HG02981 (cell line): ENCODE measurements at regions not wholly inside any gene's neighbourhood (a gene's known extent, or its start where the extent isn't known, plus 50 kb on each side); places are given as distances from the start of the nearest gene placed in this dataset.

Source experiments
- ATAC-seq: cut with Tn5 transposase; IDR thresholded peaks from one replicate; pipeline ENCODE4 v1.9.1; 2021; ENCODE audit warnings: mild to moderate bottlenecking, moderate library complexity; ENCODE audit not compliant: unreplicated experiment

GRCh38 chr12:87280893-87281292 lies 748.3 kb downstream of the C12orf50 start:
- peak; percentile 57 for ATAC-seq

GRCh38 chr12:87280356-87280755 lies 748.8 kb downstream of the C12orf50 start:
- peak; percentile 90 for ATAC-seq

- peak; percentile 93 for ATAC-seq
Observed at GRCh38 chr12:87274594-87275245, 754.5 kb downstream of the C12orf50 start.

- ATAC-seq, result no peak
Observed at GRCh38 chr12:87272851-87273250, 756.4 kb downstream of the C12orf50 start.

GRCh38 chr12:87270919-87271318 lies 758.3 kb downstream of the C12orf50 start:
- ATAC-seq, result no peak

GRCh38 chr12:87266305-87266704 lies 762.9 kb downstream of the C12orf50 start:
- no peak for ATAC-seq

GRCh38 chr12:87259391-87259790 lies 769.8 kb downstream of the C12orf50 start:
- ATAC-seq, result no peak

GRCh38 chr12:87254381-87255030 lies 774.7 kb downstream of the C12orf50 start:
- ATAC-seq, result no peak

- ATAC-seq, result no peak
Observed at GRCh38 chr12:87253157-87253556, 776.0 kb downstream of the C12orf50 start.

- ATAC-seq, result no peak
Observed at GRCh38 chr12:87246726-87247125, 782.5 kb downstream of the C12orf50 start.

GRCh38 chr12:87238466-87238865 lies 790.7 kb downstream of the C12orf50 start:
- ATAC-seq, result no peak

GRCh38 chr12:87234898-87235297 lies 794.3 kb downstream of the C12orf50 start:
- ATAC-seq, result no peak

- no peak for ATAC-seq
Observed at GRCh38 chr12:87233671-87234070, 795.5 kb downstream of the C12orf50 start.

GRCh38 chr12:87231818-87232217 lies 797.4 kb downstream of the C12orf50 start:
- ATAC-seq, result no peak

- ATAC-seq, result no peak
Observed at GRCh38 chr12:87230441-87230840, 798.8 kb downstream of the C12orf50 start.

GRCh38 chr12:87227162-87227561 lies 802.0 kb downstream of the C12orf50 start:
- ATAC-seq, result no peak

GRCh38 chr12:87217491-87217890 lies 811.7 kb downstream of the C12orf50 start:
- no peak for ATAC-seq

GRCh38 chr12:87216436-87216835 lies 812.8 kb downstream of the C12orf50 start:
- ATAC-seq, result no peak

GRCh38 chr12:87202189-87202588 lies 827.0 kb downstream of the C12orf50 start:
- no peak for ATAC-seq

- no peak for ATAC-seq
Observed at GRCh38 chr12:87201598-87201997, 827.6 kb downstream of the C12orf50 start.

GRCh38 chr12:87200289-87200979 lies 828.8 kb downstream of the C12orf50 start:
- ATAC-seq, result no peak

GRCh38 chr12:87198181-87198580 lies 831.0 kb downstream of the C12orf50 start:
- no peak for ATAC-seq
